ENCODE measurements at regions not wholly inside any gene's neighbourhood (a gene's known extent, or its start where the extent isn't known, plus 50 kb on each side); places are given as distances from the start of the nearest gene placed in this dataset.

DNA sequence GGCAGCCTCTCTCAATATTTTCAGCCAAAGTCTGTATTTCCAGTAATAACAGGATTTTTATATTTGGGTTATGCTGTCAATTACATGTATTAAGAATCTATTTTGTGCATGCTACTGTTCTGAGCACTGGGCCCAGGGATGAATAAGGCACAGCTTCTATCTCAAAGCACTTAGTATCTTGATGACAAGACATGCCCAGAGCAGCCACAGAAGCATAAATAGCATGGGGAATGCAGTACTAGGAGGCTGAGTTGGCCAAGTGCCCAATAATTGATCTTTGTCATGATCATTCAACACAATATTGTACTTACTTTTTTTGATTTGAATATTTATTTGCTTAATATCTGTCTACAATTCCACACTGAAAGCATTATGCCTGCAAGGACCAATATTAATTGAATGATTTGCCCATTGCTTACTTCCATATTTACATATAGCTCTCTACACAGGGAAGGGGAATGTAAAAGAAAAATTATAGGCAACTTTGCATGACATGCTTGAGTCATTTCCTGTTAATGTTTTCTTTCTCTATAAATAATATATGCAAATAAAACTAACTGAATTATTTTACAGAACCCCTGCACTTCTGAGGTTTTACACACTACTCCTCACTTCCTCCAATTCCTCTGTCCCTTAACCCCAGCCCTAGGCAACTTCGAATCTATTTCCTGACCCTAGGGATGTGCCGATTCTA is 298.9 kb upstream of the BMP2 start:
- Histone ChIP-seq H2BK5ac (ENCODE audit: low read depth, low read length) (no peak overlapping the region), H2AK5ac (ENCODE audit: low read depth, low read length) (no peak overlapping the region)
- WGBS, 2 experiments (ENCODE audit: extremely low coverage in 1 of 2, insufficient coverage in 1 of 2, insufficient read length in 1 of 2, insufficient replicate concordance in 2 of 2, low coverage in 1 of 2, low lambda C conversion rate in 2 of 2, missing lambda C conversion rate in 1 of 2): 69% methylated on average over 2 of the region's 2 CpGs; no CpG with 5 or more reads in 1 of the 2 experiments

More for the DNA sequence above, 298.9 kb upstream of the BMP2 start:
- Histone ChIP-seq H3K79me1 (ENCODE audit: low read depth, low read length) (no peaks in the 10 kb centered on the region), H2BK120ac (replicated peaks; ENCODE audit: low read depth, low read length) (no peak overlapping the region), H3K4me1 (replicated peaks in 1 of 4; ENCODE audit: control insufficient read depth in 3 of 4, insufficient read depth in 4 of 4, low read length in 3 of 4) (no peaks in the 10 kb centered on the region), H2BK15ac (ENCODE audit: low read length) (no peak overlapping the region), H2AFZ (ENCODE audit: low read length) (no peak overlapping the region), H3K4ac (replicated peaks; ENCODE audit: insufficient read length, low read depth, low read length) (no peak overlapping the region), H3K4me3 (ENCODE audit: extremely low read depth in 1 of 4, insufficient read depth in 2 of 4, low read depth in 3 of 4, low read length in 4 of 4) (no peak overlapping the region), H2BK12ac (ENCODE audit: low read depth, low read length) (no peak overlapping the region), H4K5ac (ENCODE audit: insufficient read length, low read depth, low read length) (no peak overlapping the region), H3K4me2 (ENCODE audit: insufficient read depth in 1 of 2, low read depth in 2 of 2, low read length in 2 of 2) (no peak overlapping the region), H3K9me3 (ENCODE audit: insufficient read depth in 2 of 2, low read depth in 1 of 2, low read length in 1 of 2) (no peaks in the 10 kb centered on the region), H3K9ac (replicated peaks in 1 of 4; ENCODE audit: extremely low read depth in 1 of 4, low read depth in 3 of 4, low read length in 3 of 4) (no peak overlapping the region), H3K56ac (replicated peaks; ENCODE audit: insufficient read length, low read depth, low read length) (no peak overlapping the region), H3K27me3 (replicated peaks in 1 of 4; ENCODE audit: control insufficient read depth in 3 of 4, extremely low read depth in 1 of 4, insufficient read depth in 3 of 4, low read length in 3 of 4) (no peaks in the 10 kb centered on the region), H2BK20ac (ENCODE audit: low read length) (no peak overlapping the region), H3K79me2 (ENCODE audit: control insufficient read depth in 1 of 2, insufficient read depth in 2 of 2, low read length in 2 of 2) (no peaks in the 10 kb centered on the region), H4K8ac (ENCODE audit: extremely low read depth, insufficient read depth, low read length) (no peak overlapping the region), H3K36me3 (ENCODE audit: control insufficient read depth in 2 of 4, insufficient read depth in 4 of 4, low read length in 3 of 4) (no peaks in the 10 kb centered on the region), H3K23me2 (ENCODE audit: low read depth, low read length) (no peaks in the 10 kb centered on the region), H3K14ac (ENCODE audit: insufficient read length) (no peak overlapping the region), H4K91ac (replicated peaks; ENCODE audit: insufficient read length, low read length) (no peak overlapping the region), H4K20me1 (replicated peaks in 1 of 2; ENCODE audit: control insufficient read depth in 1 of 2, insufficient read depth in 2 of 2, low read length in 2 of 2) (no peaks in the 10 kb centered on the region), H3K27ac (ENCODE audit: low read depth, low read length) (no peak overlapping the region), H3K18ac (ENCODE audit: extremely low read depth, low read length) (no peak overlapping the region), H3K23ac (ENCODE audit: insufficient read length) (no peak overlapping the region)
- no peak for DNase-seq (ENCODE audit: low read depth in 1 of 2, low spot score in 2 of 2)
- CTCF ChIA-PET (ENCODE audit: partially characterized antibody): interaction anchor here (0.6 kb wide), 2 partner anchors 91 to 255 kb away, joined by 3 read pairs; no protein-coding TSS in a partner anchor
- no peak for TF ChIP-seq KDM1A (IDR thresholded peaks at IDR 0.05; ENCODE audit: borderline replicate concordance, low read length)
- TF ChIP-seq, protein P1, sequence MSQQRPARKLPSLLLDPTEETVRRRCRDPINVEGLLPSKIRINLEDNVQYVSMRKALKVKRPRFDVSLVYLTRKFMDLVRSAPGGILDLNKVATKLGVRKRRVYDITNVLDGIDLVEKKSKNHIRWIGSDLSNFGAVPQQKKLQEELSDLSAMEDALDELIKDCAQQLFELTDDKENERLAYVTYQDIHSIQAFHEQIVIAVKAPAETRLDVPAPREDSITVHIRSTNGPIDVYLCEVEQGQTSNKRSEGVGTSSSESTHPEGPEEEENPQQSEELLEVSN (IDR thresholded peaks at IDR 0.05): no peak
- no peak for FAIRE-seq
- POLR2A ChIA-PET (ENCODE audit: partially characterized antibody): no interaction called here
